ENCODE measurements at regions not wholly inside any gene's neighbourhood (a gene's known extent, or its start where the extent isn't known, plus 50 kb on each side); places are given as distances from the start of the nearest gene placed in this dataset.

DNA sequence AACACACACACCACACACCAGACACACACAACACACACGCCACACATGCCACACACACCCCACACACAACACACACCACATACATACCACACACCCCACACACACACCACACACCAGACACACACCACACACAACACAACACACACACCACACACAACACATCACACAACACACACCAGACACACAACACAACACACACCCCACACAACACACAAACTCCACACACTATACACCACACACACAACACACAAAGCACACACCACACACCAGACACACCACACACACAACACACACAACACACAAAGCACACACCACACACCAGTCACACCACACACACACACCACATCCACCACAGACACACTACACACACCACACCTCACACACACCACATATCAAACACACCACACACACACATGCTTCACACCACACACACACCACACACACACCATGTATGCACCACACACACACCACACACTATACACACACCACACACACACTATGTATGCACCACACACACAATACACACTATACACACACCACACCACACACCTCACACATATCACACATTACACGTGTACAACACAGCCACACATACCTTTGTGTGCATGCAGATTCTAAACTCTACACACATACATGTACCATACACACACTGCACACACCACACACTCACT, 72.2 kb downstream of the TMEM18 start:
- H3K79me2 ChIP-seq (ENCODE audit: insufficient read depth, low read length) = no peaks in the 10 kb centered on the region
- H3K27ac ChIP-seq (ENCODE audit: low read depth, low read length) = no peak overlapping the region
- TF ChIP-seq CTCF (IDR thresholded peaks at IDR 0.05; ENCODE audit: insufficient read depth, low read depth, low read length) = no peak
- TF ChIP-seq EZH2 (IDR thresholded peaks at IDR 0.05; ENCODE audit: insufficient read depth, low read length) = no peak
- no peaks in the 10 kb centered on the region for H4K20me1 ChIP-seq (ENCODE audit: insufficient read depth, low read length)
- H3K27ac Mint-ChIP-seq (ENCODE audit: unreplicated experiment) = no peak overlapping the region
- H3K27me3 ChIP-seq (ENCODE audit: insufficient read depth, low read length) = no peaks in the 10 kb centered on the region
- no peak overlapping the region for H2AFZ ChIP-seq (ENCODE audit: low read depth, low read length)
- H3K9ac ChIP-seq (ENCODE audit: low read length) = no peak overlapping the region
- H3K4me1 ChIP-seq (ENCODE audit: insufficient read depth, low read length) = no peaks in the 10 kb centered on the region
- FAIRE-seq (no peak), DNase-seq (ENCODE audit: low read depth) (no peak)
- no peaks in the 10 kb centered on the region for H3K36me3 ChIP-seq (ENCODE audit: insufficient read depth, low read length)
- no peak overlapping the region for H3K4me2 ChIP-seq (ENCODE audit: low read length)
- peaks cover 6% of the 10 kb centered on the region for H3K9me3 Mint-ChIP-seq (ENCODE audit: unreplicated experiment)
- H3K4me1 Mint-ChIP-seq (ENCODE audit: low read depth, unreplicated experiment) = no peaks in the 10 kb centered on the region
- H3K4me3 ChIP-seq (ENCODE audit: insufficient read depth, low read depth, low read length) = no peak overlapping the region
- H3K27me3 Mint-ChIP-seq (ENCODE audit: low read depth, unreplicated experiment) = peaks cover 3% of the 10 kb centered on the region
- H3K36me3 Mint-ChIP-seq (ENCODE audit: low read depth, unreplicated experiment) = no peaks in the 10 kb centered on the region
- H3K9me3 ChIP-seq (ENCODE audit: insufficient read depth, low read depth, low read length) = peaks cover 9% of the 10 kb centered on the region
- no peak overlapping the region for H3K4me3 Mint-ChIP-seq (ENCODE audit: unreplicated experiment)

- Histone ChIP-seq H3K9me3 (ENCODE audit: insufficient read depth, low read depth, low read length) (peaks cover 9% of the 10 kb centered on the region), H4K20me1 (ENCODE audit: insufficient read depth, low read length) (no peaks in the 10 kb centered on the region), H3K36me3 (ENCODE audit: insufficient read depth, low read length) (no peaks in the 10 kb centered on the region), H3K4me2 (ENCODE audit: low read length) (no peak overlapping the region), H2AFZ (ENCODE audit: low read depth, low read length) (no peak overlapping the region), H3K4me3 (ENCODE audit: insufficient read depth, low read depth, low read length) (no peak overlapping the region), H3K27me3 (ENCODE audit: insufficient read depth, low read length) (no peaks in the 10 kb centered on the region), H3K4me1 (ENCODE audit: insufficient read depth, low read length) (no peaks in the 10 kb centered on the region), H3K79me2 (ENCODE audit: insufficient read depth, low read length) (no peaks in the 10 kb centered on the region), H3K27ac (ENCODE audit: low read depth, low read length) (no peak overlapping the region), H3K9ac (ENCODE audit: low read length) (no peak overlapping the region)
- Mint-ChIP-seq H3K27ac (ENCODE audit: unreplicated experiment) (no peak overlapping the region), H3K9me3 (ENCODE audit: unreplicated experiment) (peaks cover 8% of the 10 kb centered on the region), H3K4me1 (ENCODE audit: low read depth, unreplicated experiment) (no peaks in the 10 kb centered on the region), H3K27me3 (ENCODE audit: low read depth, unreplicated experiment) (peaks cover 5% of the 10 kb centered on the region), H3K4me3 (ENCODE audit: unreplicated experiment) (no peak overlapping the region), H3K36me3 (ENCODE audit: low read depth, unreplicated experiment) (no peaks in the 10 kb centered on the region)
- no peak for FAIRE-seq
- DNase-seq (ENCODE audit: low read depth) = no peak
- TF ChIP-seq CTCF (IDR thresholded peaks at IDR 0.05; ENCODE audit: insufficient read depth, low read depth, low read length) (no peak), EZH2 (IDR thresholded peaks at IDR 0.05; ENCODE audit: insufficient read depth, low read length) (no peak)
Observed at GRCh38 chr2:604385-604784, 72.8 kb downstream of the TMEM18 start.

GRCh38 chr2:603869-604268, 73.3 kb downstream of the TMEM18 start:
- Mint-ChIP-seq H3K36me3 (ENCODE audit: low read depth, unreplicated experiment) (no peaks in the 10 kb centered on the region), H3K4me3 (ENCODE audit: unreplicated experiment) (no peak overlapping the region), H3K27me3 (ENCODE audit: low read depth, unreplicated experiment) (peaks cover 5% of the 10 kb centered on the region), H3K9me3 (ENCODE audit: unreplicated experiment) (peaks cover 8% of the 10 kb centered on the region), H3K4me1 (ENCODE audit: low read depth, unreplicated experiment) (no peaks in the 10 kb centered on the region), H3K27ac (ENCODE audit: unreplicated experiment) (no peak overlapping the region)
- Histone ChIP-seq H4K20me1 (ENCODE audit: insufficient read depth, low read length) (no peaks in the 10 kb centered on the region), H3K4me3 (ENCODE audit: insufficient read depth, low read depth, low read length) (no peak overlapping the region), H3K9me3 (ENCODE audit: insufficient read depth, low read depth, low read length) (peaks cover 9% of the 10 kb centered on the region), H3K9ac (ENCODE audit: low read length) (no peak overlapping the region), H3K27ac (ENCODE audit: low read depth, low read length) (no peak overlapping the region), H3K36me3 (ENCODE audit: insufficient read depth, low read length) (no peaks in the 10 kb centered on the region), H3K4me1 (ENCODE audit: insufficient read depth, low read length) (no peaks in the 10 kb centered on the region), H3K27me3 (ENCODE audit: insufficient read depth, low read length) (no peaks in the 10 kb centered on the region), H3K4me2 (ENCODE audit: low read length) (no peak overlapping the region), H3K79me2 (ENCODE audit: insufficient read depth, low read length) (no peaks in the 10 kb centered on the region), H2AFZ (ENCODE audit: low read depth, low read length) (no peak overlapping the region)
- FAIRE-seq = no peak
- DNase-seq (ENCODE audit: low read depth) = no peak
- TF ChIP-seq EZH2 (IDR thresholded peaks at IDR 0.05; ENCODE audit: insufficient read depth, low read length) = no peak
- TF ChIP-seq CTCF (IDR thresholded peaks at IDR 0.05; ENCODE audit: insufficient read depth, low read depth, low read length) = no peak

Data from astrocyte (in vitro differentiated cells and primary cell).